Activated CD8-positive, alpha-beta T cell treated with anti-CD3 and anti-CD28 coated beads, Interleukin-2, amount 10 ng/mL, durations not matched to agents 7 days and 5 days (primary cell): ENCODE measurements at regions not wholly inside any gene's neighbourhood (a gene's known extent, or its start where the extent isn't known, plus 50 kb on each side); places are given as distances from the start of the nearest gene placed in this dataset.
"Not testable (repeated sequence)": the region's sequence is repeated elsewhere in the genome, so short reads cannot be mapped to it uniquely, and the experiment has no call there.

Experiments
- ATAC-seq: fragments of 150-1000 bp; cut with Tn5 transposase; one replicate; pipeline ENCODE4 v1.10.0; 2021; ENCODE audit warnings: moderate library complexity
- CTCF ChIA-PET: fragments of 350-600 bp; sonication (Branson Sonifier 250); formaldehyde crosslinking; loops from one replicate; lab custom pipeline; 2021; ENCODE audit warnings: antibody characterized with exemption; lab: Charles Lee
- POLR2A ChIA-PET: fragments of 350-600 bp; sonication (Branson Sonifier 250); formaldehyde crosslinking; loops from one replicate; lab custom pipeline; 2021; ENCODE audit warnings: antibody characterized with exemption; lab: Charles Lee
- DNase-seq: peaks from one replicate; pipeline ENCODE4 v3.0.0-alpha.2; 2020
- H3K27ac Mint-ChIP-seq: one replicate; pipeline ENCODE4 v1.8.0; 2021; ENCODE audit warnings: mild to moderate bottlenecking, mixed read lengths
- H3K27me3 Mint-ChIP-seq: one replicate; pipeline ENCODE4 v1.8.0; 2021; ENCODE audit warnings: low read depth, mixed read lengths
- H3K36me3 Mint-ChIP-seq: one replicate; pipeline ENCODE4 v1.8.0; 2021; ENCODE audit warnings: low read depth, mixed read lengths
- H3K4me1 Mint-ChIP-seq: one replicate; pipeline ENCODE4 v1.8.0; 2021; ENCODE audit warnings: low read depth, mixed read lengths
- H3K4me3 Mint-ChIP-seq: one replicate; pipeline ENCODE4 v1.8.0; 2021; ENCODE audit warnings: mild to moderate bottlenecking, mixed read lengths
- H3K9me3 Mint-ChIP-seq: one replicate; pipeline ENCODE4 v1.8.0; 2022; ENCODE audit warnings: mixed read lengths; ENCODE audit not compliant: insufficient read depth

DNA sequence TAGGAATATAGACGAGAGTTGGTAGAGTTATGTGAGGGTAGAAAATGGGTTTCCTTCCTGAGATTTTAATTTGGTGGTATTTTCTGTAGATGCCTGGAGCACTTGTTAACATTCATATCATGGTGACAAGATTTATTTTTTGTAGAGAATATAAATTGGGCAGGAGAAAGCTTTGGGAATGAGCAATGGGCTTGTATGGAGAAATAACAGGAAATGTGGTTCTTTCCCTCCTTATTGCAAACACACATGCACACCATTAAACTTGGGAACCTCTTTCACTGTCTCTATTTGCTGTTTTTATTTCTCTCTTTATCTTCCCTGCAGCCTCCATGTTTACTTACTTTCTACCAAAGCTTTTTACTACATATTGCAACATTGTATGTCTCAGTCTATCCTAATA is 1653.6 kb downstream of the OLFM4 start:
- Mint-ChIP-seq H3K9me3 (peaks cover 12% of the 10 kb centered on the region), H3K4me3 (no peak overlapping the region), H3K36me3 (no peaks in the 10 kb centered on the region), H3K27me3 (no peaks in the 10 kb centered on the region), H3K27ac (no peak overlapping the region), H3K4me1 (no peaks in the 10 kb centered on the region)
- DNase-seq (no peak), ATAC-seq (no peak)
- CTCF ChIA-PET, result no interaction called here
- POLR2A ChIA-PET, result no interaction called here

DNA sequence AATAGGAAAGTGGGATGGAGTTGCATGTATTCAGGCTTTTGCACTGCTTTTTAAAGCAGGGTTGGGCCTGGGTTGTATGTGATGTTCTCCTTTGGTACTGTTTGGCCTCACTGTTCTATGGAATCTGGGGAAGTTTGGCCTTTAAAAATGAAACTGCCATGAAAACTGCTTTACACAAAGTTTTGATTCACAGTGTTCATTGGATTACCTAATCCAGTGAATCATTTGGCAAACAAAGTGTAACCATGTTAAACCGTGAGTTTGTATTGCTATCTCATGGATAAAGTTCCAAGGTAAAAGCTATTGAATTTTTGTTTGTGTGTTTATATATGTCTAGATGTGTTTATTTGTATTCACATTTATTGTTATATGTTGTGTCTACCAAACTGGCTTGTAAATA is 1658.6 kb downstream of the OLFM4 start:
- H3K9me3 Mint-ChIP-seq, result peaks cover 16% of the 10 kb centered on the region
- ATAC-seq (no peak), DNase-seq (no peak)
- no peaks in the 10 kb centered on the region for H3K27me3 Mint-ChIP-seq
- no peaks in the 10 kb centered on the region for H3K36me3 Mint-ChIP-seq
- H3K4me3 Mint-ChIP-seq, result no peak overlapping the region
- no peaks in the 10 kb centered on the region for H3K4me1 Mint-ChIP-seq
- POLR2A ChIA-PET, result no interaction called here
- CTCF ChIA-PET, result no interaction called here
- no peak overlapping the region for H3K27ac Mint-ChIP-seq

DNA sequence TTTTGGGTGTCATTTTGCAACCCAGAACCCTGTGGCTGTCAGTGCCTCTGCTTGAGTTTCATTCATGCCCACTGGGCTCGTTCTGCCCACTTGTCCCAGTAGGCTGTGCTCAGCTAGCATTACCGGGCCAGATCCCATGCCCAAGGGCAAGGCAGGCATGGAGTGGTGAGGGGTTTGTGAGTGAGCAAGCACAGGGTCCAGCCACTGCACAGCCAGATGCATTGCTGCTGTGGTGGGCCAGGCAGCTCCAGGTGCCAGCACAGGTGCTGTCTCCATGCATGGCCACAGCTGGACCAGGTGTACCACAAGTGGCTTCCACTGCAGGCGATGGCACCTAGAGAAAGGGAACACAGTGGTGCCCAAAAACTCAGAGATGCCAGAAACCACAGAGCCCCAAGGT is 1671.2 kb downstream of the OLFM4 start:
- H3K27me3 Mint-ChIP-seq, result no peaks in the 10 kb centered on the region

DNA sequence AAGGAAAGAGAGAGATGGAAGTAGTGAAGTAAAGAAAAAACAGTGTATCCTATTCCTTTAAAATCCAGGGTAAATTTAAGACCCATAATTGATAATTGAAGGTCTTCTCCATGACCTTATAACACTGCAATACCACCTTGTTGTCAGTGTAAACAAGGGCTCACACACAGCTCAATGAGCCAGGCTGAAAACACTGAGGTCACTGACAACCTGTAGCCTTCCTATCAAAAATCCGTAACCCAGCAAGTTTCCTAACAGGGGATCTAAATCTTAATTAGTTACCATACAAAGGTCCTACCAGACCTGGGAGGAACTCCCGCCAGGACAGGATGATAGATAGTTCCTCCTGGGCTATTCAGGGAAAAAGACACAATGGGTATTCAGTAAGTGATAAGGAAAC is 1677.1 kb downstream of the OLFM4 start:
- H3K27ac Mint-ChIP-seq, result no peak overlapping the region
- ChIA-PET POLR2A (interaction anchor here (0.5 kb wide), 1 partner anchor 1382 kb away, joined by 4 read pairs; no protein-coding TSS in a partner anchor), CTCF (no interaction called here)
- H3K27me3 Mint-ChIP-seq, result no peaks in the 10 kb centered on the region
- no peak overlapping the region for H3K4me3 Mint-ChIP-seq
- no peaks in the 10 kb centered on the region for H3K36me3 Mint-ChIP-seq
- ATAC-seq (no peak), DNase-seq (no peak)
- H3K9me3 Mint-ChIP-seq, result peaks cover 15% of the 10 kb centered on the region
- no peaks in the 10 kb centered on the region for H3K4me1 Mint-ChIP-seq

More for the DNA sequence above, 1671.2 kb downstream of the OLFM4 start:
- no peak overlapping the region for H3K4me3 Mint-ChIP-seq
- H3K9me3 Mint-ChIP-seq, result peaks cover 9% of the 10 kb centered on the region
- CTCF ChIA-PET, result no interaction called here
- no peak overlapping the region for H3K27ac Mint-ChIP-seq
- DNase-seq (no peak), ATAC-seq (no peak)
- no peaks in the 10 kb centered on the region for H3K36me3 Mint-ChIP-seq
- POLR2A ChIA-PET, result no interaction called here
- no peaks in the 10 kb centered on the region for H3K4me1 Mint-ChIP-seq

DNA sequence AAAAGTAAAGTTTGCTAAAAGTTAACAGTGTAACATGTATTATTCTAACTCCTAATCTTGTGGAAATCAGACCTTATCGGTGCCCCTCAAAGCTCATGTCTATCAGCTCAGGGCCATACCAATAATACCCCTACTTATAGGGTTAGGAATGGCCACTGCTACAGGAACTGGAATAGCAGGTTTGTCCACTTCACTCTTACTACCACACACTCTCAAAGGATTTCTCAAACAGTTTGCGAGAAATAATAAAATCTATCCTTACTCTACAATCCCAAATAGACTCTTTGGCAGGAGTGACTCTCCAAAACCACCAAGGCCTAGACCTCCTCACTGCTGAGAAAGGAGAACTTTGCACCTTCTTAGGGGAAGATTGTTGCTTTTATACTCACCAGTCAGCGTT is 1677.7 kb downstream of the OLFM4 start:
- no peak for ATAC-seq
- Mint-ChIP-seq H3K27ac (no peak overlapping the region), H3K4me3 (no peak overlapping the region), H3K4me1 (no peaks in the 10 kb centered on the region), H3K27me3 (no peaks in the 10 kb centered on the region), H3K36me3 (no peaks in the 10 kb centered on the region), H3K9me3 (peaks cover 11% of the 10 kb centered on the region)
- ChIA-PET POLR2A (interaction anchor here (0.5 kb wide), 1 partner anchor 1382 kb away, joined by 4 read pairs; no protein-coding TSS in a partner anchor), CTCF (no interaction called here)
- no peak for DNase-seq

DNA sequence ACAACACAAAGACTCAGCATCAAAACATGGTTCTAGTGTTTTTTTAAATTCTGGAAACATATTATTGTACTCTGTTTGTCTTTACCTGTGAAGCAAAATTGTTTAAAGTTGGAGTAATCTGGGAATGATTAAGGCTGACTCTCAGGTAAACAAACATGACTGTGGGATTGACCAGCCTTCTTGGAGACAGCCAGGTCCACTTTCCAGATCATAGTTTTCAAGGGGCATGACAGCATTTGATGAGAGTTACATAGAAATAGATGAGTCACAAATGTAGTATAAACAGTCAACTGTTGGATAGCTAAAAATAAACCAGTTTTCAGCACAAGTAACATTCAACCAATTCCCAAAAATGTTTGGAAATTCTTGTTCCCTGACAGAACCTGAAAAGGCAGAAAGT is 1680.9 kb downstream of the OLFM4 start:
- Mint-ChIP-seq H3K9me3 (peaks cover 13% of the 10 kb centered on the region), H3K36me3 (no peaks in the 10 kb centered on the region), H3K27ac (no peak overlapping the region), H3K4me1 (no peaks in the 10 kb centered on the region), H3K27me3 (no peaks in the 10 kb centered on the region), H3K4me3 (no peak overlapping the region)
- ChIA-PET CTCF (no interaction called here), POLR2A (no interaction called here)
- no peak for ATAC-seq
- no peak for DNase-seq

DNA sequence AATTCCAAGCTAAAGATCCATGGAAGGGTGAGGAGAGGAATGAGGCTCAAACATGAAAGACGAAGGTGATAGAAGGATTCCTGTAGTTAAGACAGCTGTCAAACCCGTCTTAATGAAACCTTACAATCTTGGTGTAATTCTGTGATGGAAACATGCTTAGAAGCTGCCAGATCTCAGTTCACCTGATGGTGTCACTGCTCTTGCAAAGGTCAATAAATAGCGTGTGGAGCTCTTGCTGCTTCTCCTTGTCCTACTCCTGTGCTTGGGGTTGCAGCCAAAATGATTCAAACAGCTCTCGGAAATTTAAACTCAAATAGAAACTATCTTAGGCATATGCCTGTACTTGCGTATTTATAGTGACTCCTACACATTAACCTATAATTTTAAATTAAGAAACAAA is 1705.0 kb downstream of the OLFM4 start:
- Mint-ChIP-seq H3K4me1 (no peaks in the 10 kb centered on the region), H3K9me3 (peaks cover 11% of the 10 kb centered on the region), H3K4me3 (no peak overlapping the region), H3K27me3 (no peaks in the 10 kb centered on the region), H3K36me3 (no peaks in the 10 kb centered on the region), H3K27ac (no peak overlapping the region)
- CTCF ChIA-PET, result no interaction called here
- POLR2A ChIA-PET, result no interaction called here
- ATAC-seq (no peak), DNase-seq (no peak)

DNA sequence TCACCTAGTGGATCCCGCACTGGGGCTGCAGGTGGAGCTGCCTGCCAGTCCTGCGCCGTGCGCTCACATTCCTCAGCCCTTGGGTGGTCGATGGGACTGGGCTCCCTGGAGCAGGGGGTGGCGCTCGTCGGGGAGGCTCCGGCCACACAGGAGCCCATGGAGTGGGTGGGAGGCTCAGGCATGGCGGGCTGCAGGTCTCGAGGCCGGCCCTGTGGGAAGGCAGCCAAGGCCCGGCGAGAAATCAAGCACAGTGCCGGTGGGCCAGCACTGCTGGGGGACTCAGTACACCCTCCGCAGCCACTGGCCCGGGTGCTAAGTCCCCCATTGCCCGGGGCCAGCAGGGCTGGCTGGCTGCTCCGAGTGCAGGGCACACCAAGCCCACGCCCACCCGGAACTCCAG is 1708.6 kb downstream of the OLFM4 start:
- H3K27me3 Mint-ChIP-seq, H3K36me3 Mint-ChIP-seq, H3K27ac Mint-ChIP-seq, H3K4me3 Mint-ChIP-seq, H3K4me1 Mint-ChIP-seq, DNase-seq, H3K9me3 Mint-ChIP-seq, CTCF ChIA-PET, POLR2A ChIA-PET, ATAC-seq: not testable (repeated sequence)

DNA sequence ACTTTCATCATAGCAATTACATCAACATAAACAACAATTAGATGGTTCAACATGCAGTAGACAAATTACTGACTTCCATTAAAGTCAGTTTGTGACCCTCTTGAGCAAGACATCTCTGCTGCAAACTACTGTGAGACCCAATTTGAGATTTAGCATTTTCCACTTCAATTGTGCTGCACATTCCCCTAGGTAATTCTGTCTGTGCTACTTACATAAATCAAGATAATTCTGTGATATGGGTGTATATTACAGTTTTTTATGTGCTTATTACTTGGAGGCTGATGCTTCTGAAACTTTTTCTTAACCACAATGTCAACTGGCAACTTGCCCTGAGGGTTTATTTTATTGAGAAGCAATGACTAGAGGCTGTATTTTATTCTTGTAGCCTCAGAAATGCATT is 1714.4 kb downstream of the OLFM4 start:
- no peaks in the 10 kb centered on the region for H3K36me3 Mint-ChIP-seq
- H3K4me1 Mint-ChIP-seq, result no peaks in the 10 kb centered on the region
- ATAC-seq (no peak), DNase-seq (no peak)
- CTCF ChIA-PET, result no interaction called here
- POLR2A ChIA-PET, result no interaction called here
- no peak overlapping the region for H3K4me3 Mint-ChIP-seq
- no peak overlapping the region for H3K27ac Mint-ChIP-seq
- H3K27me3 Mint-ChIP-seq, result no peaks in the 10 kb centered on the region
- H3K9me3 Mint-ChIP-seq, result peaks cover 11% of the 10 kb centered on the region

DNA sequence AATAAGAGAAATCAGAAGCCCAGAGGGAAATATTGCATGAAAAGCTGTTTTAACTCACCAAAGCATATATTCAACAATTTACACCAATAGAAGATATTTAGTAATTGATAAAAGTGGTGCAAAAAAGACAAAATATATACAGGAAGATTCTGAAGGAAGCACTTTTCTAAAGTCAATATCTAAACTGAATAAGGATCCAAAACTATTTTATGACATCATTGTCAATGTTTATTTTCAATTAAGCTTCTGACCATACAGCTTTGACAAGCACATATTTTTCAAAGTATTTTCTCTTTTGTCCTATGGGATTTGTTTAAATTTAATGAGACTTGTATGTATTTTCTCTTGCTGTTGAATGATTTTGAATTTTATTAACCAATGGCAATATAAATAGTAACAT is 1716.1 kb downstream of the OLFM4 start:
- ChIA-PET CTCF (no interaction called here), POLR2A (no interaction called here)
- ATAC-seq (no peak), DNase-seq (no peak)
- H3K36me3 Mint-ChIP-seq, result no peaks in the 10 kb centered on the region
- no peaks in the 10 kb centered on the region for H3K4me1 Mint-ChIP-seq
- peaks cover 13% of the 10 kb centered on the region for H3K9me3 Mint-ChIP-seq
- no peaks in the 10 kb centered on the region for H3K27me3 Mint-ChIP-seq
- H3K4me3 Mint-ChIP-seq, result no peak overlapping the region
- no peak overlapping the region for H3K27ac Mint-ChIP-seq

DNA sequence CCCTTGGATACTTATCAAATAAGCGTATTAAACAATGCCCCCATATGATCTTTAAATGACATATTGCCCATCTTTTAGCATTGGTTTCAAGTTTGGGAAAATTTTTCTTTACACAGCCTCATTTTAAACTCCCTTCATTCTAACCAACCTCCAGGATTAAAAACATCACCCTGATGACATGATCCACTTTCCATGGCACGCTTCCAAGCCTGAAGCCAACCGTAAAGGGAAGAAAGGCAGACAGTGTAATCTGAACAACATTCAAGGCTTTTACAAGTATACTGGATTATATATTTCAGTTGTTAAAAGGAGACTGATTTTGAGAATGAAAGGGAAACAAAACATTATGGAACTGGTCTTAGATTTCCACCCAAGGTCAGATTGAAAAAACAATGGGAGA is 1721.9 kb downstream of the OLFM4 start:
- H3K4me3 Mint-ChIP-seq, result no peak overlapping the region

DNA sequence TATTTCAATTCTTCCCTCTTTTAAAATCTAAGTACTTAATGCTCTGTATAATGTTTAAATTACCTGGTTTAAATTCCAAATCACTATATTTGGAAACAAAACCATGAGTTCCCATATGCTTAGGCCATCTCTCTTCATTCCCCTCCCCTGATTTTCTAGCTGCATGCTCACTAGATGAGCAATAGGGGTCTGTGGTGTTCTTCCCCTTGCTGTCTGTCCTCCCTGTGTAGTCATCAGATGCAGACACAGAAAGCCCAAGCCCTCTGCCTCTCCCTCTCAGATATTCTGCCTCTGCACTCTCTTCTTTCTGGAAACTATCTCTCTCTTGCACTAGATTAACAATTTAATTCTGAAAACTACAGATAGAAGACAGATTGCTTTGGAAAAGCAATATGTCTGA is 1730.2 kb downstream of the OLFM4 start:
- Mint-ChIP-seq H3K36me3 (no peaks in the 10 kb centered on the region), H3K4me1 (no peaks in the 10 kb centered on the region), H3K27me3 (no peaks in the 10 kb centered on the region), H3K27ac (no peak overlapping the region), H3K9me3 (peaks cover 13% of the 10 kb centered on the region), H3K4me3 (no peak overlapping the region)
- CTCF ChIA-PET, result no interaction called here
- POLR2A ChIA-PET, result no interaction called here
- DNase-seq (no peak), ATAC-seq (no peak)

More for the DNA sequence above, 1721.9 kb downstream of the OLFM4 start:
- H3K4me1 Mint-ChIP-seq, result no peaks in the 10 kb centered on the region
- ChIA-PET POLR2A (no interaction called here), CTCF (no interaction called here)
- no peak for ATAC-seq
- H3K27ac Mint-ChIP-seq, result no peak overlapping the region
- H3K36me3 Mint-ChIP-seq, result no peaks in the 10 kb centered on the region
- no peak for DNase-seq
- peaks cover 15% of the 10 kb centered on the region for H3K9me3 Mint-ChIP-seq
- no peaks in the 10 kb centered on the region for H3K27me3 Mint-ChIP-seq

DNA sequence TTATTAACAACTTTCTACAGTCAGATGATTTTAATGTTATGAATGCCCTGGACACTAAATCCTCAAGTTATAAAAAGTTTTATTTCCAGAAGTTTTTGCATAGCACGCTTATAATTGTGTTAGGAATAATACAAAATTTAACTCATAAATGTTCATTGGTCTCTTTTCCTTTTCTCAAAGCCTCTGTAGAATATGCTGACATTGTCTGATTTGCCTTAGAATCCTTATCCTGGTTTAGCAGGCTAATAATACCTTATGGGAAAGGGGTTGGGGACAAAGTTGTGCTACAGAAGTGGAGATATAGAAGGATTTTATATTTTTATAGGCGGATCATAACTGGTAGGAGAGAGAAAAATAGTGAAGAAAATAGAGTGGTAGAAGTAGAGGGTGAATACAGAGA is 1739.6 kb downstream of the OLFM4 start:
- Mint-ChIP-seq H3K9me3 (peaks cover 24% of the 10 kb centered on the region), H3K27me3 (no peaks in the 10 kb centered on the region), H3K36me3 (no peaks in the 10 kb centered on the region), H3K4me1 (no peaks in the 10 kb centered on the region), H3K27ac (no peak overlapping the region), H3K4me3 (no peak overlapping the region)
- POLR2A ChIA-PET, result no interaction called here
- ATAC-seq (no peak), DNase-seq (no peak)
- CTCF ChIA-PET, result no interaction called here
